Liver (tissue), 8 donors: ENCODE measurements at regions not wholly inside any gene's neighbourhood (a gene's known extent, or its start where the extent isn't known, plus 50 kb on each side); places are given as distances from the start of the nearest gene placed in this dataset.
"Not testable (repeated sequence)": the region's sequence is repeated elsewhere in the genome, so short reads cannot be mapped to it uniquely, and the experiment has no call there.

Experiments
- DNase-seq: peaks from one replicate; pipeline ENCODE4 v3.0.0-alpha.2; 2017; ENCODE audit warnings: low spot score
- H3K27ac ChIP-seq, 2 donors: one replicate each; pipeline ENCODE4 v1.7.0; 2013; ENCODE audit warnings: inconsistent platforms in 2 of 2, low read length in 2 of 2, control low read depth in 1 of 2, low read depth in 1 of 2, mild to moderate bottlenecking in 1 of 2
- H3K27me3 ChIP-seq, 4 donors: one replicate each; pipeline versions ENCODE4 v1.6.1 to v1.7.0; 2013; ENCODE audit warnings: low read length in 3 of 4, inconsistent platforms in 1 of 4, mild to moderate bottlenecking in 1 of 4, moderate library complexity in 1 of 4; ENCODE audit not compliant: control insufficient read depth in 4 of 4, insufficient read depth in 4 of 4
- H3K36me3 ChIP-seq, 4 donors: one replicate each; pipeline versions ENCODE4 v1.6.1 to v1.7.0; 2013; ENCODE audit warnings: low read length in 3 of 4, mild to moderate bottlenecking in 3 of 4, low read depth in 1 of 4, moderate library complexity in 1 of 4; ENCODE audit not compliant: control insufficient read depth in 4 of 4, insufficient read depth in 3 of 4
- H3K4me1 ChIP-seq, 4 donors: one replicate each; pipeline versions ENCODE4 v1.6.1 to v1.7.0; 2013; ENCODE audit warnings: low read length in 3 of 4, mild to moderate bottlenecking in 3 of 4, moderate library complexity in 1 of 4; ENCODE audit not compliant: control insufficient read depth in 4 of 4, insufficient read depth in 4 of 4
- H3K4me3 ChIP-seq, 3 donors: one replicate each; pipeline versions ENCODE4 v1.6.1 to v1.7.0; 2013; ENCODE audit warnings: low read length in 3 of 3, control low read depth in 1 of 3, low read depth in 1 of 3, mild to moderate bottlenecking in 1 of 3
- H3K9ac ChIP-seq, 2 donors: one replicate each; pipeline ENCODE4 v1.7.0; 2013; ENCODE audit warnings: low read length in 2 of 2, mild to moderate bottlenecking in 2 of 2, moderate library complexity in 2 of 2, control low read depth in 1 of 2, low read depth in 1 of 2
- H3K9me3 ChIP-seq, 4 donors: one replicate each; pipeline versions ENCODE4 v1.6.1 to v1.7.0; 2013; ENCODE audit warnings: low read length in 3 of 4; ENCODE audit not compliant: control insufficient read depth in 4 of 4
- ATF3 ChIP-seq: IDR thresholded peaks from 2 replicates; pipeline ENCODE4 v1.6.1; 2016; ENCODE audit warnings: antibody characterized with exemption
- CTCF ChIP-seq: fragments of 150-350 bp; IDR thresholded peaks from 2 replicates; pipeline ENCODE4 v1.5.1; 2017; ENCODE audit warnings: improper control_type of control experiment, low read depth, low read length; ENCODE audit not compliant: missing input control
- FOXA1 ChIP-seq: IDR thresholded peaks from 2 replicates; pipeline ENCODE4 v1.6.1; 2016; ENCODE audit warnings: antibody characterized with exemption
- FOXA2 ChIP-seq: IDR thresholded peaks from 2 replicates; pipeline ENCODE4 v1.6.1; 2016; ENCODE audit warnings: antibody characterized with exemption
- GABPA ChIP-seq, 2 donors: IDR thresholded peaks in 1 of 2; conservative IDR thresholded peaks in 1 of 2; 2 replicates each; pipeline ENCODE4 v1.6.1; 2016; ENCODE audit warnings: antibody characterized with exemption in 2 of 2, mild to moderate bottlenecking in 1 of 2, moderate library complexity in 1 of 2
- HNF4A ChIP-seq, 2 donors: conservative IDR thresholded peaks; 2 replicates each; pipeline ENCODE4 v1.6.1; 2016; ENCODE audit warnings: antibody characterized with exemption in 2 of 2, mild to moderate bottlenecking in 2 of 2
- JUND ChIP-seq, 2 donors: IDR thresholded peaks; 2 replicates each; pipeline ENCODE4 v1.6.1; 2016; ENCODE audit warnings: antibody characterized with exemption in 2 of 2
- MAX ChIP-seq: IDR thresholded peaks from 2 replicates; pipeline ENCODE4 v1.6.1; 2016; ENCODE audit warnings: antibody characterized with exemption
- NR2F2 ChIP-seq: IDR thresholded peaks from 2 replicates; pipeline ENCODE4 v1.6.1; 2016; ENCODE audit warnings: antibody characterized with exemption
- RAD21 ChIP-seq, 2 donors: IDR thresholded peaks; 2 replicates each; pipeline ENCODE4 v1.6.1; 2016; ENCODE audit warnings: antibody characterized with exemption in 2 of 2, mild to moderate bottlenecking in 2 of 2
- REST ChIP-seq: IDR thresholded peaks from 2 replicates; pipeline ENCODE4 v1.6.1; 2016; ENCODE audit warnings: antibody characterized with exemption, mild to moderate bottlenecking
- RXRA ChIP-seq, 2 donors: IDR thresholded peaks; 2 replicates each; pipeline ENCODE4 v1.6.1; 2017 to 2018; ENCODE audit warnings: antibody characterized with exemption in 2 of 2, mild to moderate bottlenecking in 1 of 2
- SP1 ChIP-seq: IDR thresholded peaks from 2 replicates; pipeline ENCODE4 v1.6.1; 2018; ENCODE audit warnings: antibody characterized with exemption, mild to moderate bottlenecking
- TAF1 ChIP-seq: conservative IDR thresholded peaks from 2 replicates; pipeline ENCODE4 v1.6.1; 2016; ENCODE audit warnings: antibody characterized with exemption, mild to moderate bottlenecking
- YY1 ChIP-seq: IDR thresholded peaks from 2 replicates; pipeline ENCODE4 v1.6.1; 2016; ENCODE audit warnings: antibody characterized with exemption, mild to moderate bottlenecking
- ZBTB33 ChIP-seq: IDR thresholded peaks from 2 replicates; pipeline ENCODE4 v1.6.1; 2016; ENCODE audit warnings: antibody characterized with exemption
- WGBS: extraction: QIAGEN DNeasy Blood & Tissue Kit; methylation state at CpG from one replicate; pipeline ENCODE4 v1.1.7; 2013; 5-methylcytosine and 5-hydroxymethylcytosine counted together
- donor health status: healthy.
- donor health status: healthy.
- donor health status: healthy.
- donor health status: healthy.
- donor health status: healthy.

- no peak for TF ChIP-seq REST
These were observed 79.5 kb downstream of the SETD4 start (continued) for GRCh38 chr21:35980821-35981220.

GRCh38 chr21:35977860-35978259, 82.5 kb downstream of the SETD4 start:
- not testable (repeated sequence) for H3K9ac ChIP-seq, H3K36me3 ChIP-seq, H3K27ac ChIP-seq, H3K27me3 ChIP-seq, H3K4me3 ChIP-seq, H3K4me1 ChIP-seq, H3K9me3 ChIP-seq, DNase-seq
- 66% methylated on average over 7 of the region's 7 CpGs for WGBS

- no peak overlapping the region for H3K27ac ChIP-seq
- no peak overlapping the region for H3K4me3 ChIP-seq
- H3K9me3 ChIP-seq: peaks cover 0 to 6% (median 0%) of the 10 kb centered on the region in 4 donors
- H3K4me1 ChIP-seq: no peaks in the 10 kb centered on the region
- H3K27me3 ChIP-seq: no peaks in the 10 kb centered on the region
- DNase-seq: no peak
- no peak for TF ChIP-seq TAF1
- no peak for TF ChIP-seq REST
- TF ChIP-seq SP1: no peak
- TF ChIP-seq FOXA2: no peak
- H3K36me3 ChIP-seq: no peaks in the 10 kb centered on the region
- H3K9ac ChIP-seq: no peak overlapping the region
- WGBS: 74% methylated on average over 3 of the region's 3 CpGs
These were observed 83.4 kb downstream of the SETD4 start for GRCh38 chr21:35976929-35977328.

GRCh38 chr21:35976481-35976880, 83.8 kb downstream of the SETD4 start:
- Histone ChIP-seq H3K27me3 (no peaks in the 10 kb centered on the region), H3K27ac (no peak overlapping the region)
- DNase-seq: no peak
- no peak for TF ChIP-seq FOXA1
- no peak for TF ChIP-seq YY1
- no peak for TF ChIP-seq GABPA (IDR thresholded peaks at IDR 0.05 in 1 of 2, conservative IDR thresholded peaks at IDR 0.05 in 1 of 2)
- TF ChIP-seq FOXA2: no peak
- TF ChIP-seq HNF4A (conservative IDR thresholded peaks at IDR 0.05): no peak
- TF ChIP-seq NR2F2: no peak
- no peak for TF ChIP-seq CTCF
- no peak for TF ChIP-seq ZBTB33
- no peak for TF ChIP-seq RAD21 (IDR thresholded peaks at IDR 0.05)
- no peak for TF ChIP-seq ATF3
- no peak for TF ChIP-seq SP1
- TF ChIP-seq MAX: no peak
- no peak for TF ChIP-seq JUND (IDR thresholded peaks at IDR 0.05)
- no peak for TF ChIP-seq RXRA (IDR thresholded peaks at IDR 0.05)
- no peak for TF ChIP-seq TAF1

More at GRCh38 chr21:35976481-35976880, 83.8 kb downstream of the SETD4 start:
- WGBS: 83% methylated on average over 2 of the region's 2 CpGs
- no peaks in the 10 kb centered on the region for H3K4me1 ChIP-seq
- H3K4me3 ChIP-seq: no peak overlapping the region
- H3K9ac ChIP-seq: no peak overlapping the region
- H3K36me3 ChIP-seq: no peaks in the 10 kb centered on the region
- peaks cover 0 to 6% (median 0%) of the 10 kb centered on the region in 4 donors for H3K9me3 ChIP-seq
